B cell (primary cell): ENCODE measurements at regions not wholly inside any gene's neighbourhood (a gene's known extent, or its start where the extent isn't known, plus 50 kb on each side); places are given as distances from the start of the nearest gene placed in this dataset.

Experiments used
- ATAC-seq: fragments of 200-7000 bp; cut with Tn5 transposase; one replicate; pipeline ENCODE4 v1.10.0; 2021; ENCODE audit warnings: low read depth, mild to moderate bottlenecking, moderate number of reproducible peaks, moderate library complexity
- CTCF ChIA-PET: fragments of 350-600 bp; sonication (Branson Sonifier 250); formaldehyde crosslinking; loops from one replicate; lab custom pipeline; 2021; ENCODE audit warnings: antibody characterized with exemption, inconsistent platforms; lab: Charles Lee
- POLR2A ChIA-PET: fragments of 350-600 bp; sonication (Branson Sonifier 250); formaldehyde crosslinking; loops from one replicate; lab custom pipeline; 2021; ENCODE audit warnings: antibody characterized with exemption; lab: Charles Lee
- DNase-seq: peaks from one replicate; pipeline ENCODE4 v3.0.0; 2013
- H2AFZ ChIP-seq: 2 replicates; pipeline ENCODE4 v1.6.1; 2012; ENCODE audit warnings: mild to moderate bottlenecking, low read depth, low read length; ENCODE audit not compliant: insufficient read depth, poor library complexity, severe bottlenecking
- H3K27ac ChIP-seq, 2 donors: 1 replicate in 1 of 2; 2 replicates in 1 of 2; pipeline ENCODE4 v1.5.1; 2012 to 2013; ENCODE audit warnings: low read length in 2 of 2, mild to moderate bottlenecking in 2 of 2, moderate library complexity in 1 of 2
- H3K27me3 ChIP-seq, 4 experiments: fragments of 200-600 bp in 1 of 4; sonication (generic) in 1 of 4; replicated peaks in 1 of 4; 1 replicate in 2 of 4; 2 replicates in 2 of 4; pipeline versions ENCODE4 v1.6.1 to v1.7.0; 2013 to 2016; ENCODE audit warnings: low read length in 3 of 4, mild to moderate bottlenecking in 2 of 4, mixed read lengths in 1 of 4, moderate library complexity in 1 of 4; ENCODE audit not compliant: insufficient read depth in 4 of 4, control insufficient read depth in 3 of 4; ENCODE audit errors: control extremely low read depth in 1 of 4
- H3K36me3 ChIP-seq, 2 experiments: replicated peaks in 1 of 2; 1 replicate in 1 of 2; 2 replicates in 1 of 2; pipeline versions ENCODE4 v1.6.1 to v1.7.1; 2013; ENCODE audit warnings: low read length in 1 of 2; ENCODE audit not compliant: insufficient read depth in 2 of 2, control insufficient read depth in 1 of 2; ENCODE audit errors: control extremely low read depth in 1 of 2, extremely low read depth in 1 of 2
- H3K4me1 ChIP-seq, 2 donors: fragments of 200-600 bp in 1 of 2; sonication (generic) in 1 of 2; 1 replicate in 1 of 2; 2 replicates in 1 of 2; pipeline versions ENCODE4 v1.5.1 to v1.6.1; 2013 to 2017; ENCODE audit warnings: low read length in 2 of 2; ENCODE audit not compliant: control insufficient read depth in 2 of 2, insufficient read depth in 2 of 2
- H3K4me2 ChIP-seq: replicated peaks from 2 replicates; pipeline ENCODE3; 2012; ENCODE audit warnings: mild to moderate bottlenecking, low read depth, low read length; ENCODE audit not compliant: poor library complexity, severe bottlenecking
- H3K4me3 ChIP-seq, 5 experiments: fragments of 200-600 bp in 1 of 5; sonication (generic) in 1 of 5; 1 replicate in 3 of 5; 2 replicates in 2 of 5; pipeline versions ENCODE4 v1.5.1 to v1.7.0; 2011 to 2016; ENCODE audit warnings: low read length in 4 of 5, mild to moderate bottlenecking in 4 of 5, low read depth in 2 of 5, control low read depth in 1 of 5, moderate library complexity in 1 of 5; ENCODE audit not compliant: insufficient read depth in 1 of 5; ENCODE audit errors: control extremely low read depth in 1 of 5, extremely low read depth in 1 of 5
- H3K79me2 ChIP-seq: fragments of 200-600 bp; sonication (generic); one replicate; pipeline ENCODE4 v1.6.0; 2016; ENCODE audit warnings: low read length; ENCODE audit not compliant: control insufficient read depth, insufficient read depth
- H3K9ac ChIP-seq: fragments of 200-600 bp; sonication (generic); 2 replicates; pipeline ENCODE4 v1.6.1; 2017; ENCODE audit warnings: mild to moderate bottlenecking, low read length, moderate library complexity
- H3K9me3 ChIP-seq, 3 donors: one replicate each; pipeline versions ENCODE4 v1.6.1 to v1.7.1; 2013; ENCODE audit warnings: low read length in 2 of 3; ENCODE audit not compliant: control insufficient read depth in 2 of 3, insufficient read depth in 1 of 3; ENCODE audit errors: control extremely low read depth in 1 of 3
- H4K20me1 ChIP-seq: 2 replicates; pipeline ENCODE4 v1.6.0; 2012; ENCODE audit warnings: mild to moderate bottlenecking, low read length; ENCODE audit not compliant: insufficient read depth, control insufficient read depth, poor library complexity, severe bottlenecking
- H3K27ac Mint-ChIP-seq: one replicate; pipeline ENCODE4 v1.8.0; 2021; ENCODE audit warnings: mixed read lengths
- H3K27me3 Mint-ChIP-seq: one replicate; pipeline ENCODE4 v1.8.0; 2021; ENCODE audit warnings: mixed read lengths
- H3K4me1 Mint-ChIP-seq: one replicate; pipeline ENCODE4 v1.8.0; 2021; ENCODE audit warnings: mixed read lengths
- H3K4me3 Mint-ChIP-seq: one replicate; pipeline ENCODE4 v1.8.0; 2021; ENCODE audit warnings: mixed read lengths
- H3K9me3 Mint-ChIP-seq: one replicate; pipeline ENCODE4 v1.8.0; 2022; ENCODE audit warnings: mixed read lengths; ENCODE audit not compliant: insufficient read depth
- EZH2 ChIP-seq: IDR thresholded peaks from 2 replicates; pipeline ENCODE4 v1.6.1; 2012; ENCODE audit warnings: borderline replicate concordance, low read depth, mild to moderate bottlenecking, moderate library complexity, low read length; ENCODE audit not compliant: insufficient read depth, poor library complexity, severe bottlenecking
- WGBS: methylation state at CpG from one replicate; pipeline ENCODE4 v1.1.5; 2013; ENCODE audit warnings: missing lambda C conversion rate; ENCODE audit not compliant: insufficient coverage; 5-methylcytosine and 5-hydroxymethylcytosine counted together
- intact Hi-C: fragments of 100-400 bp; cut with micrococcal nuclease; formaldehyde crosslinking; loops from one replicate; pipeline ENCODE4 v1.10.0; 2022
- TF ChIP-seq, protein P1 (sequence below): fragments of 200-600 bp; IDR thresholded peaks from one replicate; pipeline ENCODE4 v1.8.0; 2022; ENCODE audit warnings: antibody characterized with exemption, mild to moderate bottlenecking

- Histone ChIP-seq H2AFZ (no peak overlapping the region), H4K20me1 (no peaks in the 10 kb centered on the region), H3K36me3 (no peaks in the 10 kb centered on the region), H3K79me2 (no peaks in the 10 kb centered on the region), H3K4me3 (no peak overlapping the region), H3K4me1 (no peaks in the 10 kb centered on the region), H3K9me3 (peaks cover 0 to 4% (median 0%) of the 10 kb centered on the region in 3 donors), H3K27ac (no peak overlapping the region), H3K27me3 (peaks cover 0 to 10% (median 5%) of the 10 kb centered on the region in 4 experiments), H3K9ac (no peak overlapping the region), H3K4me2 (no peak overlapping the region)
- no peak for TF ChIP-seq EZH2
- TF ChIP-seq, protein P1, sequence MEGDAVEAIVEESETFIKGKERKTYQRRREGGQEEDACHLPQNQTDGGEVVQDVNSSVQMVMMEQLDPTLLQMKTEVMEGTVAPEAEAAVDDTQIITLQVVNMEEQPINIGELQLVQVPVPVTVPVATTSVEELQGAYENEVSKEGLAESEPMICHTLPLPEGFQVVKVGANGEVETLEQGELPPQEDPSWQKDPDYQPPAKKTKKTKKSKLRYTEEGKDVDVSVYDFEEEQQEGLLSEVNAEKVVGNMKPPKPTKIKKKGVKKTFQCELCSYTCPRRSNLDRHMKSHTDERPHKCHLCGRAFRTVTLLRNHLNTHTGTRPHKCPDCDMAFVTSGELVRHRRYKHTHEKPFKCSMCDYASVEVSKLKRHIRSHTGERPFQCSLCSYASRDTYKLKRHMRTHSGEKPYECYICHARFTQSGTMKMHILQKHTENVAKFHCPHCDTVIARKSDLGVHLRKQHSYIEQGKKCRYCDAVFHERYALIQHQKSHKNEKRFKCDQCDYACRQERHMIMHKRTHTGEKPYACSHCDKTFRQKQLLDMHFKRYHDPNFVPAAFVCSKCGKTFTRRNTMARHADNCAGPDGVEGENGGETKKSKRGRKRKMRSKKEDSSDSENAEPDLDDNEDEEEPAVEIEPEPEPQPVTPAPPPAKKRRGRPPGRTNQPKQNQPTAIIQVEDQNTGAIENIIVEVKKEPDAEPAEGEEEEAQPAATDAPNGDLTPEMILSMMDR = no peak
- Mint-ChIP-seq H3K27ac (no peak overlapping the region), H3K27me3 (peaks cover 50% of the 10 kb centered on the region), H3K4me1 (peaks cover 4% of the 10 kb centered on the region), H3K9me3 (no peaks in the 10 kb centered on the region), H3K4me3 (no peak overlapping the region)
- ChIA-PET CTCF (no interaction called here), POLR2A (no interaction called here)
- intact Hi-C loops = no loop called here
- DNase-seq (no peak), ATAC-seq (no peak)
- WGBS = 2% methylated on average over 31 of the region's 39 CpGs
Observed at GRCh38 chr1:217089361-217090014, 366.3 kb upstream of the ESRRG start.

GRCh38 chr1:217088521-217089284, 365.5 kb upstream of the ESRRG start:
- WGBS = 59% methylated on average over 6 of the region's 13 CpGs
- Histone ChIP-seq H3K9ac (no peak overlapping the region), H3K4me2 (no peak overlapping the region), H3K27me3 (peaks cover 0 to 10% (median 5%) of the 10 kb centered on the region in 4 experiments), H4K20me1 (no peaks in the 10 kb centered on the region), H3K4me3 (no peak overlapping the region), H3K27ac (no peak overlapping the region), H3K4me1 (no peaks in the 10 kb centered on the region), H3K79me2 (no peaks in the 10 kb centered on the region), H3K36me3 (no peaks in the 10 kb centered on the region), H3K9me3 (peaks cover 0 to 4% (median 0%) of the 10 kb centered on the region in 3 donors), H2AFZ (no peak overlapping the region)
- no peak overlapping the region for H3K27ac Mint-ChIP-seq
- no peak for TF ChIP-seq EZH2
- TF ChIP-seq, protein P1 = no peak
- CTCF ChIA-PET = no interaction called here
- DNase-seq = no peak
- H3K4me3 Mint-ChIP-seq = no peak overlapping the region
- H3K27me3 Mint-ChIP-seq = peaks cover 50% of the 10 kb centered on the region
- ATAC-seq = no peak
- H3K9me3 Mint-ChIP-seq = no peaks in the 10 kb centered on the region
- intact Hi-C loops = no loop called here
- H3K4me1 Mint-ChIP-seq = peaks cover 4% of the 10 kb centered on the region
- POLR2A ChIA-PET = no interaction called here
